GM19463 (cell line): ENCODE measurements at regions not wholly inside any gene's neighbourhood (a gene's known extent, or its start where the extent isn't known, plus 50 kb on each side); places are given as distances from the start of the nearest gene placed in this dataset.
"Not testable (repeated sequence)": the region's sequence is repeated elsewhere in the genome, so short reads cannot be mapped to it uniquely, and the experiment has no call there.

Experiments
- ATAC-seq: cut with Tn5 transposase; IDR thresholded peaks from one replicate; pipeline ENCODE4 v1.9.1; 2021; ENCODE audit warnings: mild to moderate bottlenecking, moderate library complexity; ENCODE audit not compliant: unreplicated experiment

- ATAC-seq: no peak
Measured at GRCh38 chr14:86780461-86780860, 1212.5 kb downstream of the GALC start.

GRCh38 chr14:86779416-86779815, 1213.6 kb downstream of the GALC start:
- ATAC-seq: no peak

- ATAC-seq: no peak
Measured at GRCh38 chr14:86777963-86778602, 1214.9 kb downstream of the GALC start.

GRCh38 chr14:86775896-86776295, 1217.1 kb downstream of the GALC start:
- not testable (repeated sequence) for ATAC-seq

- no peak for ATAC-seq
Measured at GRCh38 chr14:86774916-86775315, 1218.1 kb downstream of the GALC start.

GRCh38 chr14:86772075-86772474, 1220.9 kb downstream of the GALC start:
- ATAC-seq: no peak

GRCh38 chr14:86770186-86770585, 1222.8 kb downstream of the GALC start:
- ATAC-seq: no peak

- no peak for ATAC-seq
Measured at GRCh38 chr14:86766469-86766868, 1226.5 kb downstream of the GALC start.

- no peak for ATAC-seq
Measured at GRCh38 chr14:86761611-86762010, 1231.4 kb downstream of the GALC start.

- no peak for ATAC-seq
Measured at GRCh38 chr14:86756521-86757190, 1226.7 kb downstream of the FLRT2 start.

GRCh38 chr14:86750488-86750887, 1220.5 kb downstream of the FLRT2 start:
- not testable (repeated sequence) for ATAC-seq

GRCh38 chr14:86739761-86740160, 1209.8 kb downstream of the FLRT2 start:
- ATAC-seq: no peak

- ATAC-seq: not testable (repeated sequence)
Measured at GRCh38 chr14:86731427-86731826, 1201.5 kb downstream of the FLRT2 start.

- no peak for ATAC-seq
Measured at GRCh38 chr14:86723254-86723624, 1193.3 kb downstream of the FLRT2 start.

- no peak for ATAC-seq
Measured at GRCh38 chr14:86722612-86723253, 1192.8 kb downstream of the FLRT2 start.

GRCh38 chr14:86714575-86714974, 1184.6 kb downstream of the FLRT2 start:
- ATAC-seq: no peak

- ATAC-seq: no peak
Measured at GRCh38 chr14:86714153-86714552, 1184.2 kb downstream of the FLRT2 start.

- no peak for ATAC-seq
Measured at GRCh38 chr14:86712727-86713126, 1182.8 kb downstream of the FLRT2 start.

GRCh38 chr14:86712176-86712575, 1182.2 kb downstream of the FLRT2 start:
- no peak for ATAC-seq

- no peak for ATAC-seq
Measured at GRCh38 chr14:86708846-86709339, 1178.9 kb downstream of the FLRT2 start.

- ATAC-seq: no peak
Measured at GRCh38 chr14:86707071-86707470, 1177.1 kb downstream of the FLRT2 start.

- ATAC-seq: no peak
Measured at GRCh38 chr14:86683561-86683960, 1153.6 kb downstream of the FLRT2 start.
